Liver (tissue), 8 donors: ENCODE measurements at regions not wholly inside any gene's neighbourhood (a gene's known extent, or its start where the extent isn't known, plus 50 kb on each side); places are given as distances from the start of the nearest gene placed in this dataset.

Source experiments
- DNase-seq: peaks from one replicate; pipeline ENCODE4 v3.0.0-alpha.2; 2017; ENCODE audit warnings: low spot score
- H3K27ac ChIP-seq, 2 donors: one replicate each; pipeline ENCODE4 v1.7.0; 2013; ENCODE audit warnings: inconsistent platforms in 2 of 2, low read length in 2 of 2, control low read depth in 1 of 2, low read depth in 1 of 2, mild to moderate bottlenecking in 1 of 2
- H3K27me3 ChIP-seq, 4 donors: one replicate each; pipeline versions ENCODE4 v1.6.1 to v1.7.0; 2013; ENCODE audit warnings: low read length in 3 of 4, inconsistent platforms in 1 of 4, mild to moderate bottlenecking in 1 of 4, moderate library complexity in 1 of 4; ENCODE audit not compliant: control insufficient read depth in 4 of 4, insufficient read depth in 4 of 4
- H3K36me3 ChIP-seq, 4 donors: one replicate each; pipeline versions ENCODE4 v1.6.1 to v1.7.0; 2013; ENCODE audit warnings: low read length in 3 of 4, mild to moderate bottlenecking in 3 of 4, low read depth in 1 of 4, moderate library complexity in 1 of 4; ENCODE audit not compliant: control insufficient read depth in 4 of 4, insufficient read depth in 3 of 4
- H3K4me1 ChIP-seq, 4 donors: one replicate each; pipeline versions ENCODE4 v1.6.1 to v1.7.0; 2013; ENCODE audit warnings: low read length in 3 of 4, mild to moderate bottlenecking in 3 of 4, moderate library complexity in 1 of 4; ENCODE audit not compliant: control insufficient read depth in 4 of 4, insufficient read depth in 4 of 4
- H3K4me3 ChIP-seq, 3 donors: one replicate each; pipeline versions ENCODE4 v1.6.1 to v1.7.0; 2013; ENCODE audit warnings: low read length in 3 of 3, control low read depth in 1 of 3, low read depth in 1 of 3, mild to moderate bottlenecking in 1 of 3
- H3K9ac ChIP-seq, 2 donors: one replicate each; pipeline ENCODE4 v1.7.0; 2013; ENCODE audit warnings: low read length in 2 of 2, mild to moderate bottlenecking in 2 of 2, moderate library complexity in 2 of 2, control low read depth in 1 of 2, low read depth in 1 of 2
- H3K9me3 ChIP-seq, 4 donors: one replicate each; pipeline versions ENCODE4 v1.6.1 to v1.7.0; 2013; ENCODE audit warnings: low read length in 3 of 4; ENCODE audit not compliant: control insufficient read depth in 4 of 4
- ATF3 ChIP-seq: IDR thresholded peaks from 2 replicates; pipeline ENCODE4 v1.6.1; 2016; ENCODE audit warnings: antibody characterized with exemption
- CTCF ChIP-seq: fragments of 150-350 bp; IDR thresholded peaks from 2 replicates; pipeline ENCODE4 v1.5.1; 2017; ENCODE audit warnings: improper control_type of control experiment, low read depth, low read length; ENCODE audit not compliant: missing input control
- EGR1 ChIP-seq, 2 donors: IDR thresholded peaks; 2 replicates each; pipeline ENCODE4 v1.6.1; 2016 to 2018; ENCODE audit warnings: antibody characterized with exemption in 2 of 2, low read depth in 2 of 2
- FOXA1 ChIP-seq: IDR thresholded peaks from 2 replicates; pipeline ENCODE4 v1.6.1; 2016; ENCODE audit warnings: antibody characterized with exemption
- FOXA2 ChIP-seq: IDR thresholded peaks from 2 replicates; pipeline ENCODE4 v1.6.1; 2016; ENCODE audit warnings: antibody characterized with exemption
- GABPA ChIP-seq, 2 donors: IDR thresholded peaks in 1 of 2; conservative IDR thresholded peaks in 1 of 2; 2 replicates each; pipeline ENCODE4 v1.6.1; 2016; ENCODE audit warnings: antibody characterized with exemption in 2 of 2, mild to moderate bottlenecking in 1 of 2, moderate library complexity in 1 of 2
- HNF4A ChIP-seq, 2 donors: conservative IDR thresholded peaks; 2 replicates each; pipeline ENCODE4 v1.6.1; 2016; ENCODE audit warnings: antibody characterized with exemption in 2 of 2, mild to moderate bottlenecking in 2 of 2
- HNF4G ChIP-seq: IDR thresholded peaks from 2 replicates; pipeline ENCODE4 v1.6.1; 2016; ENCODE audit warnings: antibody characterized with exemption
- JUND ChIP-seq, 2 donors: IDR thresholded peaks; 2 replicates each; pipeline ENCODE4 v1.6.1; 2016; ENCODE audit warnings: antibody characterized with exemption in 2 of 2
- MAX ChIP-seq: IDR thresholded peaks from 2 replicates; pipeline ENCODE4 v1.6.1; 2016; ENCODE audit warnings: antibody characterized with exemption
- NR2F2 ChIP-seq: IDR thresholded peaks from 2 replicates; pipeline ENCODE4 v1.6.1; 2016; ENCODE audit warnings: antibody characterized with exemption
- RAD21 ChIP-seq, 2 donors: IDR thresholded peaks; 2 replicates each; pipeline ENCODE4 v1.6.1; 2016; ENCODE audit warnings: antibody characterized with exemption in 2 of 2, mild to moderate bottlenecking in 2 of 2
- RXRA ChIP-seq, 2 donors: IDR thresholded peaks; 2 replicates each; pipeline ENCODE4 v1.6.1; 2017 to 2018; ENCODE audit warnings: antibody characterized with exemption in 2 of 2, mild to moderate bottlenecking in 1 of 2
- SP1 ChIP-seq: IDR thresholded peaks from 2 replicates; pipeline ENCODE4 v1.6.1; 2018; ENCODE audit warnings: antibody characterized with exemption, mild to moderate bottlenecking
- TAF1 ChIP-seq: conservative IDR thresholded peaks from 2 replicates; pipeline ENCODE4 v1.6.1; 2016; ENCODE audit warnings: antibody characterized with exemption, mild to moderate bottlenecking
- YY1 ChIP-seq: IDR thresholded peaks from 2 replicates; pipeline ENCODE4 v1.6.1; 2016; ENCODE audit warnings: antibody characterized with exemption, mild to moderate bottlenecking
- WGBS: extraction: QIAGEN DNeasy Blood & Tissue Kit; methylation state at CpG from one replicate; pipeline ENCODE4 v1.1.7; 2013; 5-methylcytosine and 5-hydroxymethylcytosine counted together
- TF ChIP-seq, protein P1 (sequence below): IDR thresholded peaks from 2 replicates; pipeline ENCODE4 v1.6.1; 2016; ENCODE audit warnings: antibody characterized with exemption, mild to moderate bottlenecking
- TF ChIP-seq, protein P2 (sequence below): IDR thresholded peaks from 2 replicates; pipeline ENCODE4 v1.6.1; 2016; ENCODE audit warnings: antibody characterized with exemption
- donor health status: healthy.
- donor health status: healthy.
- donor health status: healthy.
- donor health status: healthy.
- donor health status: healthy.

GRCh38 chr3:72591522-72592421 lies 256.5 kb downstream of the SHQ1 start:
- Histone ChIP-seq H3K36me3 (no peaks in the 10 kb centered on the region), H3K9ac (no peak overlapping the region), H3K4me3 (no peak overlapping the region), H3K27ac (peak overlapping the region; percentile 65 to 70), H3K27me3 (no peaks in the 10 kb centered on the region), H3K4me1 (peaks cover 9 to 38% (median 26%) of the 10 kb centered on the region in 4 donors), H3K9me3 (no peaks in the 10 kb centered on the region)
- DNase-seq = no peak
- 83% methylated on average over 14 of the region's 14 CpGs for WGBS
- TF ChIP-seq, protein P1, sequence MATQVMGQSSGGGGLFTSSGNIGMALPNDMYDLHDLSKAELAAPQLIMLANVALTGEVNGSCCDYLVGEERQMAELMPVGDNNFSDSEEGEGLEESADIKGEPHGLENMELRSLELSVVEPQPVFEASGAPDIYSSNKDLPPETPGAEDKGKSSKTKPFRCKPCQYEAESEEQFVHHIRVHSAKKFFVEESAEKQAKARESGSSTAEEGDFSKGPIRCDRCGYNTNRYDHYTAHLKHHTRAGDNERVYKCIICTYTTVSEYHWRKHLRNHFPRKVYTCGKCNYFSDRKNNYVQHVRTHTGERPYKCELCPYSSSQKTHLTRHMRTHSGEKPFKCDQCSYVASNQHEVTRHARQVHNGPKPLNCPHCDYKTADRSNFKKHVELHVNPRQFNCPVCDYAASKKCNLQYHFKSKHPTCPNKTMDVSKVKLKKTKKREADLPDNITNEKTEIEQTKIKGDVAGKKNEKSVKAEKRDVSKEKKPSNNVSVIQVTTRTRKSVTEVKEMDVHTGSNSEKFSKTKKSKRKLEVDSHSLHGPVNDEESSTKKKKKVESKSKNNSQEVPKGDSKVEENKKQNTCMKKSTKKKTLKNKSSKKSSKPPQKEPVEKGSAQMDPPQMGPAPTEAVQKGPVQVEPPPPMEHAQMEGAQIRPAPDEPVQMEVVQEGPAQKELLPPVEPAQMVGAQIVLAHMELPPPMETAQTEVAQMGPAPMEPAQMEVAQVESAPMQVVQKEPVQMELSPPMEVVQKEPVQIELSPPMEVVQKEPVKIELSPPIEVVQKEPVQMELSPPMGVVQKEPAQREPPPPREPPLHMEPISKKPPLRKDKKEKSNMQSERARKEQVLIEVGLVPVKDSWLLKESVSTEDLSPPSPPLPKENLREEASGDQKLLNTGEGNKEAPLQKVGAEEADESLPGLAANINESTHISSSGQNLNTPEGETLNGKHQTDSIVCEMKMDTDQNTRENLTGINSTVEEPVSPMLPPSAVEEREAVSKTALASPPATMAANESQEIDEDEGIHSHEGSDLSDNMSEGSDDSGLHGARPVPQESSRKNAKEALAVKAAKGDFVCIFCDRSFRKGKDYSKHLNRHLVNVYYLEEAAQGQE = no peak
- TF ChIP-seq TAF1 (no peak), FOXA2 (no peak)

DNA sequence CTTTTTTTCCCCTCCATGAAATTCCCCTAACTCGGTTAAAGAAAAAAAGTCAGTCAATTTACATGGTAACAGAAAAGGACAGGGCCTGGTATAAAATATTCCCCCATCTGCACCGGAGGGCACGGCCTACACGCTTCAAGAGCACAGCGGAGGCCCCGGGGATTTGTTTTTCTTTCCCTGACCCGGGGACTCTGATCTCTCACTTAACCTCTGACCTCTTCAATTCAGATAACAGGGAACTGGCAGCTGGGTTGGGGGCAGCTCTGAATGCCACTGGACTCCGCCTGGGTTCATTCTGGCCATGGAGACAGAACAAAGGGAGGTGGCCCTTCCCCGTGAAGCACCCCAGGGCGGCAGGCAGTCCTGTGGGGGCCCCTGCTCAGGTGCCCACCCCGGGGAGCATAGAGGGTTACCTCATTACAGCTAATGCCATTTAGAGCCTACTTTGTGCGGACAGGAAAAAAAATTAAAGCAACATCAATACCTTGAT lies 257.5 kb downstream of the SHQ1 start:
- DNase-seq = peak; percentile 50
- TF ChIP-seq SP1 = peak; percentile 91
- TF ChIP-seq FOXA1 = peak; percentile 38
- TF ChIP-seq HNF4G = peak; percentile 79
- peak in 1 of 2 donors; percentile 62 for TF ChIP-seq JUND (IDR thresholded peaks at IDR 0.05)
- peak in 1 of 2 donors; percentile 74 for TF ChIP-seq EGR1 (IDR thresholded peaks at IDR 0.05; ENCODE audit: low read depth in 2 of 2)
- peak; percentile 48 for TF ChIP-seq FOXA2
- peak; percentile 88 for TF ChIP-seq MAX
- peak; percentile 66 to 68 for TF ChIP-seq RAD21 (IDR thresholded peaks at IDR 0.05)
- peak in 1 of 2 donors; percentile 45 for TF ChIP-seq GABPA (IDR thresholded peaks at IDR 0.05 in 1 of 2, conservative IDR thresholded peaks at IDR 0.05 in 1 of 2)
- TF ChIP-seq RXRA (IDR thresholded peaks at IDR 0.05) = peak; percentile 90 to 93
- TF ChIP-seq YY1 = peak; percentile 54
- TF ChIP-seq ATF3 = no peak
- peak; percentile 99 for TF ChIP-seq NR2F2
- TF ChIP-seq TAF1 = no peak
- peak; percentile 97 to 98 for TF ChIP-seq HNF4A (conservative IDR thresholded peaks at IDR 0.05)
- TF ChIP-seq, protein P2, sequence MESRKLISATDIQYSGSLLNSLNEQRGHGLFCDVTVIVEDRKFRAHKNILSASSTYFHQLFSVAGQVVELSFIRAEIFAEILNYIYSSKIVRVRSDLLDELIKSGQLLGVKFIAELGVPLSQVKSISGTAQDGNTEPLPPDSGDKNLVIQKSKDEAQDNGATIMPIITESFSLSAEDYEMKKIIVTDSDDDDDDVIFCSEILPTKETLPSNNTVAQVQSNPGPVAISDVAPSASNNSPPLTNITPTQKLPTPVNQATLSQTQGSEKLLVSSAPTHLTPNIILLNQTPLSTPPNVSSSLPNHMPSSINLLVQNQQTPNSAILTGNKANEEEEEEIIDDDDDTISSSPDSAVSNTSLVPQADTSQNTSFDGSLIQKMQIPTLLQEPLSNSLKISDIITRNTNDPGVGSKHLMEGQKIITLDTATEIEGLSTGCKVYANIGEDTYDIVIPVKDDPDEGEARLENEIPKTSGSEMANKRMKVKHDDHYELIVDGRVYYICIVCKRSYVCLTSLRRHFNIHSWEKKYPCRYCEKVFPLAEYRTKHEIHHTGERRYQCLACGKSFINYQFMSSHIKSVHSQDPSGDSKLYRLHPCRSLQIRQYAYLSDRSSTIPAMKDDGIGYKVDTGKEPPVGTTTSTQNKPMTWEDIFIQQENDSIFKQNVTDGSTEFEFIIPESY = peak; percentile 70
- TF ChIP-seq, protein P1 = peak; percentile 75
- peak; percentile 4 for TF ChIP-seq CTCF
- peak overlapping the region; percentile 65 to 70 for H3K27ac ChIP-seq
- H3K4me1 ChIP-seq = peaks cover 9 to 38% (median 26%) of the 10 kb centered on the region in 4 donors
- H3K9ac ChIP-seq = no peak overlapping the region
- H3K36me3 ChIP-seq = no peaks in the 10 kb centered on the region
- no peaks in the 10 kb centered on the region for H3K9me3 ChIP-seq
- no peak overlapping the region for H3K4me3 ChIP-seq
- 36% methylated on average over 12 of the region's 12 CpGs for WGBS
- H3K27me3 ChIP-seq = no peaks in the 10 kb centered on the region
